HuH-7.5 (cell line): ENCODE measurements at regions not wholly inside any gene's neighbourhood (a gene's known extent, or its start where the extent isn't known, plus 50 kb on each side); places are given as distances from the start of the nearest gene placed in this dataset.
"Not testable (repeated sequence)": the region's sequence is repeated elsewhere in the genome, so short reads cannot be mapped to it uniquely, and the experiment has no call there.

ENCODE experiments used
- DNase-seq: peaks from one replicate; pipeline ENCODE4 v3.0.0; 2011; ENCODE audit warnings: low spot score

- no peak for DNase-seq
Measured at GRCh38 chr7:93048136-93048930, 69.4 kb downstream of the SAMD9 start.

GRCh38 chr7:93047514-93048099 is 70.2 kb downstream of the SAMD9 start:
- no peak for DNase-seq

- DNase-seq: peak; percentile 45
Measured at GRCh38 chr7:93046641-93047040, 71.1 kb downstream of the SAMD9 start.

DNA sequence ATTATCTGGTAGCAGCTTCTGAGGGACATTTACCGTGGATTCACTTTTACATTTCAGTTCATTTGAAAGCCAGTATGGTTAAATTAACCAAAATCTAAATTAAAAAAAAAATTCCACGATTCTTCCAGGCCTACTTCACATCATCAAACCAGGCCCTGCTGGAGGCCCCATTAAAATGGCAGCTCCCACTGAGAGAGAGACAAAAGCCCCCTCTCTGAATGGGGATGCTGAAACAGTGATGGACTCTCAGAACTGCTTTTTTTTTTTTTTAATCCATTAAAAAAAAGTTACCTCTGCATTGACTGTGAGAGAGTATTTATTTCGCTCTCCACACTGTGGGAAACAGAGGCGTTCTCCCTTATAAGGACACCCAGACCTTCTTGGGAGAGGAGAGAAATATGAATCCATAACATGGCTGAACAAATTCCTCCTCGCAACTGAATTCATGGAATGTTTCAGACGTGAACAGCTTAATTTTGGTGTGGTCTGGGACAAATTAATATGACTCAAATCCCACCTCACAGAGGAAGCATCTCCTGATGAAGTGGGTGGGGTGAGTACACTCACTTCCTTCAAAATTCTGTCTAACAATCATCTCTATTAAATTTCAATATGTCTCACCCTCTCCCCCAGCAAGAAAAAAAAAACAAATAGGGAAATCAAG is 73.5 kb downstream of the SAMD9 start:
- DNase-seq: no peak

DNA sequence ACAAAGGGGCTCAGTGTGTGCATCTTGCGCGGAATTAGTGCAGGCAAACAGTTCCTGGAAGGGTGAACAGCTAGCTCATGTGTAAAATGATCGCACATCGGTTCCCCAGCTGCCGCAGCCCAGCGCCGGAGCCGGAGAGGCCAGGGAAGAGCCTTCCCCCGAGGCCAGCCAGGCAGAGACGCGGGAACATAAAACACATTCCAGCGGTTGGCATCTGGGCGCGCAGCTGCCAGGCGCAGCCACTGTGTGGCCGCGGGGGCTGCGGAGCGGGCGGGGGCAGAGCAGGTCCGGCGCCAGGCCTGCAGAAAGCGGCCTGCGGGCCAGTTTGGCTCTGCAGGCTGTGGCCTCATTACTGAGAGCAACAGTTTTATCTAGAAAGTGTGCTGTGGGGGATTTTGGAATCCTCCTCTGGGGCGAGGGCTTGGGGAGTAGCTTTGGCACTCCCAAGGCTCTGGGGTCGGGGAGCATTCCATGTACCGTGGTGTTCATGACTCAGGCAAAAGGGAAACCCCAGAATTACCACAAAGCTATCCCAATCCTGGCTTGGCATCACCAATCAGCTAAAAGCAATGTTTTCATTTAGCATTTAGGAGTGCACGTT is 74.3 kb downstream of the SAMD9 start:
- no peak for DNase-seq

- DNase-seq: no peak
Measured at GRCh38 chr7:93040355-93040754, 77.4 kb downstream of the SAMD9 start.

DNA sequence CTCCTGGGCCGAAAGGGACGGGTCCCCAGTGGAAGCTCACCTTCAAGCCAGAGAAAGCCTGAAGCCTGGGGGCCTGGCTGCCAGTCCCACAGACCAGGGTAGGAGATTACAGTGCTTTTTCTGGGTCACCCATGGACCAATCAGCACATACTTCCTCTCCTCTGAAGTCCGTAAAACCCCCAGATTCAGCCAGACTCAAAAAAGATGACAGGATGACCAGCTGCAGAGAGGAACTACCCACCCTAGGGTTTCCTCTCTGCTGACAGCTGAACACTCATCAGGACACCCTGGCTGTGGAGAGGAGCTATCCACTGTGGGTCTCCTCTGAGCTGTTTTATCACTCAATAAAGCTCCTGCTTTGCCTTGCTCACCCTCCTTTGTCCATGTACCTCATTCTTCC is 78.0 kb downstream of the SAMD9 start:
- DNase-seq: no peak

DNA sequence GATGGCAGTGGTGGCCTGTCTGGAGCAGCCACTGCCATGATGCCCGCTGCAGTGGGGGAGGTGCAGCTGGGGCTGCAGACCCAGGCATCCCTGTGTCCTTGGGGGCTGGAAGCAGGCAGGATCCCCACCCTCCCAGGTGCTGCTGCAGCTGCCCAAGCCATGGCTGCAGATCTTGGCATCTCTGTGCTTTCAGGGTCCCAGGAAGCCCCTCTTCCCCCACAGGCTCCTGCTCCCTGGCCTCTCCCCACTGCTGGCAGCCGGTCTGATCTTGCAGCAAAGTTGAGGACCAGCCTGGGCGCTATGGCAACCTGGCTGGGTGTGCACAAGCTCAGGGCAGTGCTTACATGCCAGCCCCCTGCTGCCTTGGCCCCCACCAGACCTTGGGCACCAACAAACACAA is 78.5 kb downstream of the SAMD9 start:
- no peak for DNase-seq

GRCh38 chr7:93036807-93037206 is 81.0 kb downstream of the SAMD9 start:
- no peak for DNase-seq

DNA sequence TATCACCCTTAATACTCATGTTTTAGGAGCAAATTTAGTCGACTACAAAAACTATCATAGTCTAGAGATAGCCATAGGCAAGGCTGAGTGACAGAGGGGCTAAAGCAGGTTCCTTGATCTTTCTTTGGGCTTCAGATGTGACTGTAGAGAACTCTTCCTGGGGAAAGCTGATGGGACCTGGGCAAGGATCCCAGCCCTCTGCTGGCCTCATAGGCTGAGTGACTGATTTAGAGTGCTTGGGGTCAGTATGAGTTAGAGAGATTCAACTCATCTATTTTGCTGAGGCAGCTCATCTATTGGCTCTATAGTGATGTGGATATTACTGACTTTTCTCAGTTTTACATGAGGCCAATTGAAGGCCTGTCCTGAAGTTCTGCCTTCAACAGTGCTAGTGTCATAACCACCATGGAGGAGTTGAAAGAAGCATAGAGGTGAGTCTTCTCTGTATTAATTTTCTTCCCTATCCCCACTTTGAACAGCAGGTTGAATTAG is 81.6 kb downstream of the SAMD9 start:
- DNase-seq: no peak

GRCh38 chr7:93031795-93032194 is 86.0 kb downstream of the SAMD9 start:
- no peak for DNase-seq

- DNase-seq: no peak
Measured at GRCh38 chr7:93030605-93031225, 87.1 kb downstream of the SAMD9 start.

GRCh38 chr7:93029056-93029455 is 88.7 kb downstream of the SAMD9 start:
- DNase-seq: no peak

DNA sequence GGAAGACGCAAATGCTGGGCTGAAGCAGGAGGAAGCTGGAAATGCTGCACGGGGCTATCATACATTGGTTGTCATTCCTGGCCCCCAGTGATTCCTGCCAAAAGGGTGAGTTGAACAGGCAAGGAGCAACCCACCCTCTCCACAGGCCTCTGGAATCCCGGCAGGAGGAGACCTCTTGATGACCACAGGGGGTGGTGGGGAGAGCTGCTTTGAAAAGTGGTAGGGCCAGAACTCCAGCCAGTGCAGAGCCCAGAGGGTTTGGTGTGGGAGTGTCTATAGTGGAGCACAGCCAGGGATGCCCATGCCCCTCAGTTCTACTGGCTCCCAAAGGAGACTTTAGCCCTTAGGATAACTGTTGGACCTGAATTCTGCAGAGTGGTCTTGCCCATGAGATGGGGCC is 89.2 kb downstream of the SAMD9 start:
- DNase-seq: no peak

- DNase-seq: no peak
Measured at GRCh38 chr7:93027044-93027443, 90.7 kb downstream of the SAMD9 start.

- DNase-seq: no peak
Measured at GRCh38 chr7:93026425-93026824, 91.4 kb downstream of the SAMD9 start.

- no peak for DNase-seq
Measured at GRCh38 chr7:93025389-93025788, 92.4 kb downstream of the SAMD9 start.

DNA sequence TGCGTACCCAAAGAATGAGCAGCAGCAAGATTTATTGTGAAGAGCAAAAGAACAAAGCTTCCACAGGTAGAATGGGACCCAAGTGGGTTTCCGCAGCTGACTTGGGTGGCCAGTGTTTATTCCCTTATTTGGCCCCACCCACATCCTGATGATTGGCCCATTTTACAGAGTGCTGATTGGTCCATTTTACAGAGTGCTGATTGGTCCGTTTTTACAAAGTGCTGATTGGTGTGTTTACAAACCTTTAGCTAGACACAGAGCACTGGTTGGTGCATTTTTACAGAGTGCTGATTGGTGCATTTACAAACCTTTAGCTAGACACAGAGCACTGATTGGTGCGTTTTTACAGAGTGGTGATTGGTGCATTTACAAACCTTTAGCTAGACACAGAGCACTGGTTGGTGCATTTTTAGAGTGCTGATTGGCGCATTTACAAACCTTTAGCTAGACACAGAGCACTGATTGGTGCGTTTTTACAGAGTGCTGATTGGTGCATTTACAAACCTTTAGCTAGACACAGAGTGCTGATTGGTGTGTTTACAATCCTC is 94.8 kb downstream of the SAMD9 start:
- not testable (repeated sequence) for DNase-seq

GRCh38 chr7:93021748-93022147 is 96.0 kb downstream of the SAMD9 start:
- no peak for DNase-seq

- DNase-seq: no peak
Measured at GRCh38 chr7:93018716-93019115, 99.1 kb downstream of the SAMD9 start.

DNA sequence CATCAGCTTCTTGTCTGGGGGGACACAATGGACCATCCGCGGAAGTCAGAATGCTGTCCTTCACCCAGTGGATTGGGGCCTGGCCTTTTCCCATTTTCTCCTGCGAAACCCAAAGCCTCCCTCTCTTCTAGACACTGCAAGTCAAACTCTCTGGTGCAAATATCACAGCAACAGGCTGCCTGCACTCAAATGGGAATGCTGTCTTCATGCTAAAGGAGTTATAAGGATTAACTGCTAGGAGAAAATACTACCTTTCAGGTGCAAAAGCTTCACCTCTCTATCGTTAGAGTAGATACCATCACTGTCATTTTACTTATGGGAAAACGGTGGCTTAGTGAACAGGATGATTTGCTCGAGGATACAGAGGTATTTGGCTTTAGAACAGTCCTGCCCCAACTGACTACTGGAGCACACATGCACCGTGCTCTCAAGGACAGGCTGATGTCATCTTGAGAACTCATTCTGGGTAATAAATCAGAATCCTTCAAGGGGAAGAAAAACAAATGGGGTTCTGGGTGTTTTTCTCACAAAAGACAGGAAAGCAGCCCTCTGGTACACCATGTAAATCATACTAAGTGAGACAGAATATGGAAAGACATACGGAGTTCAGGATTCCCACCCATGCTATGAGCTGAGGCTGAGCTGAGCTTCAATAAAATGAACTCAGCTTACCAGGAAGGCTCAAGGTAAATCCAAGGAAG is 100.9 kb downstream of the SAMD9 start:
- DNase-seq: no peak
